Lung (tissue), 11 donors: ENCODE measurements at regions not wholly inside any gene's neighbourhood (a gene's known extent, or its start where the extent isn't known, plus 50 kb on each side); places are given as distances from the start of the nearest gene placed in this dataset.

ENCODE experiments used
- ATAC-seq: fragments of 200-7000 bp; cut with Tn5 transposase; one replicate; pipeline ENCODE4 v1.9.1; 2020; ENCODE audit warnings: moderate number of reproducible peaks; ENCODE audit not compliant: insufficient read depth, low FRiP score
- DNase-seq, 3 donors: peaks; one replicate each; pipeline ENCODE4 v3.0.0-alpha.2; 2013 to 2017
- H3K27ac ChIP-seq, 2 donors: one replicate each; pipeline ENCODE4 v1.5.1; 2013; ENCODE audit warnings: mild to moderate bottlenecking in 2 of 2, moderate library complexity in 2 of 2, control low read depth in 1 of 2, inconsistent platforms in 1 of 2, low read depth in 1 of 2, low read length in 1 of 2
- H3K27me3 ChIP-seq, 3 donors: one replicate each; pipeline ENCODE4 v1.5.1; 2013; ENCODE audit warnings: low read length in 2 of 3; ENCODE audit not compliant: control insufficient read depth in 3 of 3, insufficient read depth in 3 of 3
- H3K36me3 ChIP-seq, 4 donors: one replicate each; pipeline ENCODE4 v1.5.1; 2013; ENCODE audit warnings: low read length in 4 of 4, mild to moderate bottlenecking in 1 of 4, moderate library complexity in 1 of 4; ENCODE audit not compliant: control insufficient read depth in 4 of 4, insufficient read depth in 4 of 4
- H3K4me1 ChIP-seq, 5 donors: one replicate each; pipeline ENCODE4 v1.5.1; 2013; ENCODE audit warnings: low read length in 5 of 5, mild to moderate bottlenecking in 2 of 5, moderate library complexity in 1 of 5; ENCODE audit not compliant: control insufficient read depth in 5 of 5, insufficient read depth in 5 of 5
- H3K4me3 ChIP-seq: one replicate; pipeline ENCODE4 v1.5.1; 2013; ENCODE audit warnings: mild to moderate bottlenecking, control low read depth, moderate library complexity
- H3K9ac ChIP-seq, 2 donors: one replicate each; pipeline ENCODE4 v1.5.1; 2013; ENCODE audit warnings: low read length in 2 of 2, control low read depth in 1 of 2; ENCODE audit not compliant: insufficient read depth in 1 of 2
- H3K9me3 ChIP-seq, 4 donors: one replicate each; pipeline ENCODE4 v1.5.1; 2013; ENCODE audit warnings: low read length in 3 of 4, mild to moderate bottlenecking in 1 of 4, moderate library complexity in 1 of 4; ENCODE audit not compliant: control insufficient read depth in 4 of 4, insufficient read depth in 3 of 4
- WGBS, 2 donors: extraction: QIAGEN DNeasy Blood & Tissue Kit; methylation state at CpG; one replicate each; pipeline ENCODE4 v1.1.7; 2013; 5-methylcytosine and 5-hydroxymethylcytosine counted together
- TF ChIP-seq, protein P1 (sequence below): IDR thresholded peaks from 2 replicates; pipeline ENCODE4 v1.5.1; 2012; ENCODE audit warnings: mild to moderate bottlenecking; ENCODE audit errors: control extremely low read depth, extremely low read depth
- donor health status: control.
- donor health status: control.
- donor health status: Bipolar disorder and iron deficiency.
- donor health status: healthy.
- donor health status: DM: yes; HTN: yes; CAD: no.

DNA sequence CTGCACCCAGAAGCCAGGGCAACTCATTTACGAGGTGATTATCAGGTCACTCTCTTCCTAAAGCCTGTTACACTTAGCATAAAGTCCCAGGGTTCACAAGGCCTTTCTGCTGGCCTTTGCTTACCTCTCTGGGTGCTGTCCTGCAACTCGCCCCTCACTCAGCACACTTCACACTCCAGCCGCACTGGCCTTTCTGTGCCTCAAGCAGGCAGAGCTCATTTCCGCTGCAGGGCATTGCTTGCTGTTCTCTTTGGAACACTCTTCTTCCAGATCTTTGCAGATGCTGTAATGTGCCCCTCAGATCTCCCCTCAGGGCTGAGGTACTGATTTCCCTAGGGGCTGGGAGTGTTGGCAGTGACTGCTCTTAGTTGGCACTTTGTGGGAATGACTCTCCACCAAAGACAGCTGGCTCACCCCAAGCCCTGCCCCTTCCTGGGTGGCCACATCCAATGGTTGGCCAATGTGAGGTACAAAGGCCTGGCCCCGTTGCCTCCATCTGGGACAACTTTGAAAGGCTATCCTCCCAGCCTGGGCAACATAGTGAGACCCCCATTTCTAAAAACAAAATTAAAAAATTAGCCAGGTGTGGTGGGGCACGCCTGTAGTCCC, 50.8 kb upstream of the SSBP3 start:
- TF ChIP-seq, protein P1, sequence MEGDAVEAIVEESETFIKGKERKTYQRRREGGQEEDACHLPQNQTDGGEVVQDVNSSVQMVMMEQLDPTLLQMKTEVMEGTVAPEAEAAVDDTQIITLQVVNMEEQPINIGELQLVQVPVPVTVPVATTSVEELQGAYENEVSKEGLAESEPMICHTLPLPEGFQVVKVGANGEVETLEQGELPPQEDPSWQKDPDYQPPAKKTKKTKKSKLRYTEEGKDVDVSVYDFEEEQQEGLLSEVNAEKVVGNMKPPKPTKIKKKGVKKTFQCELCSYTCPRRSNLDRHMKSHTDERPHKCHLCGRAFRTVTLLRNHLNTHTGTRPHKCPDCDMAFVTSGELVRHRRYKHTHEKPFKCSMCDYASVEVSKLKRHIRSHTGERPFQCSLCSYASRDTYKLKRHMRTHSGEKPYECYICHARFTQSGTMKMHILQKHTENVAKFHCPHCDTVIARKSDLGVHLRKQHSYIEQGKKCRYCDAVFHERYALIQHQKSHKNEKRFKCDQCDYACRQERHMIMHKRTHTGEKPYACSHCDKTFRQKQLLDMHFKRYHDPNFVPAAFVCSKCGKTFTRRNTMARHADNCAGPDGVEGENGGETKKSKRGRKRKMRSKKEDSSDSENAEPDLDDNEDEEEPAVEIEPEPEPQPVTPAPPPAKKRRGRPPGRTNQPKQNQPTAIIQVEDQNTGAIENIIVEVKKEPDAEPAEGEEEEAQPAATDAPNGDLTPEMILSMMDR, result no peak
- peaks cover 0 to 2% (median 0%) of the 10 kb centered on the region in 4 donors for H3K9me3 ChIP-seq
- H3K9ac ChIP-seq, result no peak overlapping the region
- H3K36me3 ChIP-seq, result no peaks in the 10 kb centered on the region
- H3K27me3 ChIP-seq, result no peaks in the 10 kb centered on the region
- no peak overlapping the region for H3K4me3 ChIP-seq
- 94 to 95% methylated on average over 6 of the region's 6 CpGs for WGBS, 2 donors
- DNase-seq, result no peak
- ATAC-seq, result no peak
- peaks cover 0 to 37% (median 6%) of the 10 kb centered on the region in 5 donors for H3K4me1 ChIP-seq
- no peak overlapping the region for H3K27ac ChIP-seq

DNA sequence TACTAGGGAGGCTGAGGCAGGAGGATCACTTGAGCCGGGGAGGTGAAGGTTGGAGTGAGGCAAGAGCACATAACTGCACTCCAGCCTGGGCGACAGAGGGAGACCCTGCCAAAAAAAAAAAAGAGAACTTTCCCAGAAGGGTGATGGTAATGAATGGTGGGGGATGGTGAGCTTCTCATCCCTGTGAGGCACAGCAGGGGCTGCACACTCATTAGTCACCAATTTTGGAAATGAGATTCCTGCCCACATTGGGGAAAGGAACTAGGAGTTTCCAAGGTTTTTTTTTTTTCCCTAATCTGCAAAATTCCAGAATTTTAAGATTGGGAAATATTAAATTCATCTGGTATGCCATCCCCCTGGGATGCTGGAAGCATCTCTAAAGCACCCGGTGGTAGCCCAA, 50.2 kb upstream of the SSBP3 start:
- DNase-seq, result peak in 1 of 3 donors; percentile 43
- H3K9ac ChIP-seq, result no peak overlapping the region
- no peak for ATAC-seq
- H3K27ac ChIP-seq, result no peak overlapping the region
- no peak overlapping the region for H3K4me3 ChIP-seq
- H3K27me3 ChIP-seq, result no peaks in the 10 kb centered on the region
- H3K9me3 ChIP-seq, result peaks cover 0 to 2% (median 0%) of the 10 kb centered on the region in 4 donors
- H3K4me1 ChIP-seq, result peaks cover 0 to 31% (median 6%) of the 10 kb centered on the region in 5 donors
- TF ChIP-seq, protein P1, result no peak
- no peaks in the 10 kb centered on the region for H3K36me3 ChIP-seq
- 37 to 78% methylated on average over 3 of the region's 3 CpGs for WGBS, 2 donors
